SJCRH30 (cell line): ENCODE measurements at regions not wholly inside any gene's neighbourhood (a gene's known extent, or its start where the extent isn't known, plus 50 kb on each side); places are given as distances from the start of the nearest gene placed in this dataset.

Experiments
- DNase-seq, 2 experiments: peaks; one replicate each; pipeline ENCODE4 v3.0.0-alpha.2; 2015 to 2020
- H3K27ac ChIP-seq: fragments of 250-450 bp; sonication (Bioruptor Pico); 2 replicates; pipeline ENCODE4 v1.5.1; 2020; ENCODE audit warnings: mild to moderate bottlenecking, moderate library complexity
- H3K27me3 ChIP-seq: fragments of 250-450 bp; sonication (Bioruptor Pico); 2 replicates; pipeline ENCODE4 v1.5.1; 2020; ENCODE audit warnings: mild to moderate bottlenecking, moderate library complexity
- H3K36me3 ChIP-seq: fragments of 250-450 bp; sonication (Bioruptor Pico); 2 replicates; pipeline ENCODE4 v1.5.1; 2020; ENCODE audit warnings: mild to moderate bottlenecking, moderate library complexity
- H3K4me1 ChIP-seq: fragments of 250-450 bp; sonication (Bioruptor Pico); 2 replicates; pipeline ENCODE4 v1.5.1; 2020; ENCODE audit warnings: mild to moderate bottlenecking, moderate library complexity
- H3K4me3 ChIP-seq: fragments of 250-450 bp; sonication (Bioruptor Pico); 2 replicates; pipeline ENCODE4 v1.5.1; 2020; ENCODE audit warnings: mild to moderate bottlenecking, moderate library complexity
- H3K9me3 ChIP-seq: fragments of 250-450 bp; sonication (Bioruptor Pico); replicated peaks from 2 replicates; pipeline ENCODE4 v1.5.1; 2020; ENCODE audit warnings: mild to moderate bottlenecking, moderate library complexity

GRCh38 chr2:123061534-123061933 is 963.6 kb upstream of the CNTNAP5 start:
- no peak for DNase-seq
- Histone ChIP-seq H3K36me3 (no peaks in the 10 kb centered on the region; the same call in 1 of the 2 replicates), H3K4me1 (no peaks in the 10 kb centered on the region), H3K27me3 (no peaks in the 10 kb centered on the region), H3K9me3 (no peaks in the 10 kb centered on the region), H3K4me3 (no peak overlapping the region), H3K27ac (no peak overlapping the region)

GRCh38 chr2:123073371-123073770 is 951.7 kb upstream of the CNTNAP5 start:
- no peak overlapping the region for H3K4me3 ChIP-seq
- H3K36me3 ChIP-seq: no peaks in the 10 kb centered on the region
- no peak for DNase-seq
- H3K4me1 ChIP-seq: no peaks in the 10 kb centered on the region
- no peaks in the 10 kb centered on the region for H3K9me3 ChIP-seq
- no peak overlapping the region for H3K27ac ChIP-seq
- no peaks in the 10 kb centered on the region for H3K27me3 ChIP-seq

GRCh38 chr2:123073956-123074355 is 951.1 kb upstream of the CNTNAP5 start:
- Histone ChIP-seq H3K36me3 (no peaks in the 10 kb centered on the region), H3K27me3 (no peaks in the 10 kb centered on the region), H3K9me3 (no peaks in the 10 kb centered on the region), H3K27ac (no peak overlapping the region), H3K4me1 (no peaks in the 10 kb centered on the region), H3K4me3 (no peak overlapping the region)
- no peak for DNase-seq

GRCh38 chr2:123077101-123077500 is 948.0 kb upstream of the CNTNAP5 start:
- no peak overlapping the region for H3K4me3 ChIP-seq
- H3K36me3 ChIP-seq: no peaks in the 10 kb centered on the region
- H3K27ac ChIP-seq: no peak overlapping the region
- DNase-seq: no peak
- no peaks in the 10 kb centered on the region for H3K4me1 ChIP-seq
- no peaks in the 10 kb centered on the region for H3K9me3 ChIP-seq
- no peaks in the 10 kb centered on the region for H3K27me3 ChIP-seq

- Histone ChIP-seq H3K27me3 (no peaks in the 10 kb centered on the region), H3K27ac (no peak overlapping the region), H3K4me3 (no peak overlapping the region), H3K4me1 (no peaks in the 10 kb centered on the region), H3K9me3 (no peaks in the 10 kb centered on the region), H3K36me3 (no peaks in the 10 kb centered on the region)
- DNase-seq: no peak
Observed at GRCh38 chr2:123080331-123080730, 944.8 kb upstream of the CNTNAP5 start.

- no peak for DNase-seq
- Histone ChIP-seq H3K36me3 (no peaks in the 10 kb centered on the region), H3K4me3 (no peak overlapping the region), H3K27me3 (no peaks in the 10 kb centered on the region), H3K9me3 (no peaks in the 10 kb centered on the region), H3K4me1 (no peaks in the 10 kb centered on the region), H3K27ac (no peak overlapping the region)
Observed at GRCh38 chr2:123085484-123085883, 939.6 kb upstream of the CNTNAP5 start.

- H3K27me3 ChIP-seq: no peaks in the 10 kb centered on the region
Observed at GRCh38 chr2:123086613-123087385, 938.3 kb upstream of the CNTNAP5 start.

GRCh38 chr2:123091471-123091870 is 933.6 kb upstream of the CNTNAP5 start:
- Histone ChIP-seq H3K9me3 (no peaks in the 10 kb centered on the region), H3K27me3 (no peaks in the 10 kb centered on the region; the same call in 1 of the 2 replicates), H3K36me3 (no peaks in the 10 kb centered on the region), H3K27ac (no peak overlapping the region), H3K4me1 (no peaks in the 10 kb centered on the region), H3K4me3 (no peak overlapping the region)
- no peak for DNase-seq

More at GRCh38 chr2:123086613-123087385, 938.3 kb upstream of the CNTNAP5 start:
- Histone ChIP-seq H3K4me1 (no peaks in the 10 kb centered on the region), H3K36me3 (no peaks in the 10 kb centered on the region), H3K9me3 (no peaks in the 10 kb centered on the region), H3K4me3 (no peak overlapping the region), H3K27ac (no peak overlapping the region)
- DNase-seq: no peak

GRCh38 chr2:123093199-123093598 is 931.9 kb upstream of the CNTNAP5 start:
- Histone ChIP-seq H3K36me3 (no peaks in the 10 kb centered on the region), H3K27me3 (no peaks in the 10 kb centered on the region; the same call in 1 of the 2 replicates), H3K4me1 (no peaks in the 10 kb centered on the region), H3K4me3 (no peak overlapping the region), H3K9me3 (no peaks in the 10 kb centered on the region), H3K27ac (no peak overlapping the region)
- no peak for DNase-seq

- Histone ChIP-seq H3K4me3 (no peak overlapping the region), H3K27ac (no peak overlapping the region), H3K27me3 (no peaks in the 10 kb centered on the region; the same call in 1 of the 2 replicates), H3K9me3 (no peaks in the 10 kb centered on the region), H3K36me3 (no peaks in the 10 kb centered on the region), H3K4me1 (no peaks in the 10 kb centered on the region)
- DNase-seq: no peak
Observed at GRCh38 chr2:123095219-123095835, 929.8 kb upstream of the CNTNAP5 start.

- Histone ChIP-seq H3K9me3 (no peaks in the 10 kb centered on the region), H3K27me3 (no peaks in the 10 kb centered on the region; the same call in 1 of the 2 replicates), H3K4me3 (no peak overlapping the region)
Observed at GRCh38 chr2:123098619-123099018, 926.5 kb upstream of the CNTNAP5 start.

GRCh38 chr2:123101434-123101833 is 923.7 kb upstream of the CNTNAP5 start:
- Histone ChIP-seq H3K4me1 (no peaks in the 10 kb centered on the region), H3K9me3 (no peaks in the 10 kb centered on the region), H3K4me3 (no peak overlapping the region), H3K36me3 (no peaks in the 10 kb centered on the region), H3K27ac (no peak overlapping the region), H3K27me3 (no peaks in the 10 kb centered on the region)
- DNase-seq: no peak

More at GRCh38 chr2:123098619-123099018, 926.5 kb upstream of the CNTNAP5 start:
- no peak for DNase-seq
- Histone ChIP-seq H3K4me1 (no peaks in the 10 kb centered on the region), H3K36me3 (no peaks in the 10 kb centered on the region), H3K27ac (no peak overlapping the region)

GRCh38 chr2:123103902-123104301 is 921.2 kb upstream of the CNTNAP5 start:
- Histone ChIP-seq H3K4me1 (no peaks in the 10 kb centered on the region), H3K27me3 (no peaks in the 10 kb centered on the region), H3K36me3 (no peaks in the 10 kb centered on the region), H3K4me3 (no peak overlapping the region), H3K9me3 (no peaks in the 10 kb centered on the region), H3K27ac (no peak overlapping the region)
- DNase-seq: no peak

GRCh38 chr2:123116595-123116994 is 908.5 kb upstream of the CNTNAP5 start:
- H3K4me3 ChIP-seq: no peak overlapping the region
- DNase-seq: no peak
- no peak overlapping the region for H3K27ac ChIP-seq
- H3K4me1 ChIP-seq: no peaks in the 10 kb centered on the region
- H3K27me3 ChIP-seq: no peaks in the 10 kb centered on the region
- no peaks in the 10 kb centered on the region; the same call in 1 of the 2 replicates for H3K36me3 ChIP-seq
- no peaks in the 10 kb centered on the region for H3K9me3 ChIP-seq

- H3K27ac ChIP-seq: no peak overlapping the region
- DNase-seq: no peak
- no peaks in the 10 kb centered on the region for H3K4me1 ChIP-seq
- H3K9me3 ChIP-seq: no peaks in the 10 kb centered on the region
- no peaks in the 10 kb centered on the region for H3K36me3 ChIP-seq
- H3K4me3 ChIP-seq: no peak overlapping the region
- H3K27me3 ChIP-seq: no peaks in the 10 kb centered on the region
Observed at GRCh38 chr2:123127236-123127635, 897.9 kb upstream of the CNTNAP5 start.
